Activated CD8-positive, alpha-beta memory T cell treated with anti-CD3 and anti-CD28 coated beads, Interleukin-2, amount 50 U/mL, for 24 hours (primary cell): ENCODE measurements at regions not wholly inside any gene's neighbourhood (a gene's known extent, or its start where the extent isn't known, plus 50 kb on each side); places are given as distances from the start of the nearest gene placed in this dataset.
"Not testable (repeated sequence)": the region's sequence is repeated elsewhere in the genome, so short reads cannot be mapped to it uniquely, and the experiment has no call there.

Experiments
- DNase-seq: peaks from one replicate; pipeline ENCODE4 v3.0.0-alpha.2; 2020; ENCODE audit errors: extremely low read depth

DNA sequence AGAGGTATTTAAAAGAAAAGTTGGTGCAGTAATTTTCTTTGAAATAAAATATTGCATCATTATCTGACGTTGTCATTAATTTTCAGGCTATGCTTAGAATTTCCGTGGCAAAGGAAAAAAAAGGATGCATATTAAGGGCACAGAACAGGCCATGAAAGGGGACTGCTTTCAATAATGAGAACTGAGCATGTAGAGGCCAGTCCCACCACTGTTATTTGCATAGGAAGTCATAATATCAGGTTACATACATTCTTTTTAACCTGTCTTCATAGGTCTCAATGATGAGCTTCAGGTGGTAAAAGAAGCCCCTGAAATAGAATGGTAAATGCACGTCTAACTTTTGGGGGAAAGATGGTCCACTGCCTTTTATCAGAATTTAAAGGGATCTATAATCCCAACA is 272.1 kb upstream of the ALCAM start:
- DNase-seq = no peak

DNA sequence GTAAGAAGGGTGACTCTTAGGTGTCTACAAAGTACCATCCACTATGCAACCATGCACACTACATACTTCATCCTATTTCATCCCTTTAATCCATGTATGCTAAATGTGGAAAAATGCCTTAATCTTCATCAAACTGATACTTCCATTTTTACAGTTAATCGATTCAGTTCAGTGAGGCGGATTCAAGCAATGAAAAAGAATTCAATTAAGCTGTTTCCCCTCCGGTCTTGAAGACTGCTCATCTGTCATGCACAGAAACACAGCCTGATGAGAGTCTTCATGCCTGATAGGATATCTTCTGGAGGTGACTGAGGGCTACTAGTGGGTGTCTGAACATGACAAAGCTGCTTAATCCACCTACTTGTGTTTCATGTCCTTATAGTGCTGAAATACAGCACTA is 270.6 kb upstream of the ALCAM start:
- DNase-seq = no peak

DNA sequence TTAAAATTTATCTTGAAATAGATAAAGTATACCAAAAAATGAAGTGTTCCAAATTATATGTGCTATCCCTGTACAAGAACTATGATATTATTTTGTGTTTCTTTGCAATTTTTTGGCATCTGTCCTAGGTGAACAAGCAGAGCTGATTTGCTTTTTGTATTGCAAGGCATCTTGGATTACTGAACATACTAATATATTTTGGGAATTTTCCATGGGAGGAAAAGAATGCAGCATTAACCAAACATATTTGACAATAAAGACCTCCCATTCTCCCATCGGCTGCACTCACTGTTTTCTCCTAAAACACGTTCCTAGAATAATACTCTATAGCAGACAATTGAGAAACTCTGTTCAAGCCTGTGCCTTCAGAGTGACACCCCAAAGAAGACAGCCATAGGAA is 265.1 kb upstream of the ALCAM start:
- no peak for DNase-seq

DNA sequence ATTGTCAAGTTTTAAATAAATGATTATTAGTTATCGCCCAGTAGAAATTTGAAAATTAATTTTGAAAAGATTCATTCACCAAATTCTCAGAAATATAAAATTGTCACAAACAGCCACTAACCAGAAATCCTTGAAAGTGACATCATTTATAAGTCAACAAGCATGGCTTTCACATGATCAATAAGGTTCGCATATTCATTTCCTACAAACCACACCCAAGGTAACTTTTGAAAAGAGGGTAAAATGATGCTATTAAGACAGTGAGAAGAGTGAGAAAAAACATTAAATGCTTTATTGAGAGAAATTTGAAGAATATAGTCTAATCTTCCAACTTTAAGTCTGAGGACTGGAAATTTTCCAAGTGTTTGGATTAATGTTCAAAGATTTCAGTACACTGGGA is 263.6 kb upstream of the ALCAM start:
- no peak for DNase-seq

DNA sequence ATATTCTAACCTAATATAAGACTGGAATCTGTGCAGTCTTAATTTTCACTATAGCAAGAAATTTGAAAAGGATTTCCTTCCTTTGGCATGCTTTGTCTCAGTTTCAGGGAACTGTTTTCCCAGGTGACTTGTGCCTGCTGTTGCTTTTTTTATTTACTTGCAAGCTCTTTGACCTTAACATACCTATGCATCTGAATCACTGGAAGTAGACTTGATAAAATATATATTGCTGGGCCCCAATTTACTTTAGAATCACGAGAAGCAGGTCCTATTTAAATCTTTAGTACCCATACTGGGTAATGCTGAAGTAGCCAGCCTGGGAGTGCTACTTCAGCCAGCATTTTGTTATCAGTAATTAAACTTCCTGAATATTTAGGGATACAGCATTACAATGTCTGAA is 257.9 kb upstream of the ALCAM start:
- no peak for DNase-seq

DNA sequence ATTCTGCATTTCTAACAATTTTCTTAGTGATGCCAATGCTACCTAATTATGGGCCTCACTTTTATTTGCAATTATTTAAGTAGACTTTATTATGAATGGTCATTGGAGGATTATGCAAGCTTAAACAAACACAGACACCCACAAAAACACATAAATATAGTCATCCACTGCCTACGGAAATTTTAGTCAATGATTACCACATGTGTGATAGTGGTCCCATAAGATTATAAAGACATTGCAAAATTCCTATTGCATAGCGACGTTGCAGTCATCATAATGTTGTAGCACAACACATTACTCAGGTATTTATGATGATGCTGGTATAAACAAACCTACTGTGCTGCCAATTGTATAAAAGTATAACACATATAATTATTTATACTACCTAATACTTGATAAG is 247.8 kb upstream of the ALCAM start:
- DNase-seq = no peak

DNA sequence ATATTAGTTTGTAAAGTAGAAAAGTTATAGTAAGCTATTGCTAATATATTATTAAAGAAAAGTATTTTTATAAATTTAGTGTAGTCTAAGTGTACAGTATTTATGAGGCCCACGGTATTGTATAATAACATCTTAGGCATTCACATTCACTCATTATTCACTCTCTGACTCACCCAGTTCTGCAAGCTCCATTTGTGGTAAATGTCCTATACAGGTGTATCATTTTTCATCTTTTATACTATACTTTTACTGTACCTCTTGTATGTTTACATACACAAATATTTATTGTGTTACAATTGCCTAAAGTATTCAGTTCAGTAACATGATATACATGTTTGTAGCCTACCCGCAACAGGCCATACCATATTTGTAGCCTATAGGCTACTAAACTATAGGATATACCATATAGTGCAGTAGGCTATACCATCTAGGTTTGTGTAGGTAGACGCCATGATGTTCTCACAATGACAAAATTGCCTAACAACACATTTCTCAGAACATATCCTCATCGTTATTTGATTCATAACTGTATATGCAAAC is 246.8 kb upstream of the ALCAM start:
- no peak for DNase-seq

DNA sequence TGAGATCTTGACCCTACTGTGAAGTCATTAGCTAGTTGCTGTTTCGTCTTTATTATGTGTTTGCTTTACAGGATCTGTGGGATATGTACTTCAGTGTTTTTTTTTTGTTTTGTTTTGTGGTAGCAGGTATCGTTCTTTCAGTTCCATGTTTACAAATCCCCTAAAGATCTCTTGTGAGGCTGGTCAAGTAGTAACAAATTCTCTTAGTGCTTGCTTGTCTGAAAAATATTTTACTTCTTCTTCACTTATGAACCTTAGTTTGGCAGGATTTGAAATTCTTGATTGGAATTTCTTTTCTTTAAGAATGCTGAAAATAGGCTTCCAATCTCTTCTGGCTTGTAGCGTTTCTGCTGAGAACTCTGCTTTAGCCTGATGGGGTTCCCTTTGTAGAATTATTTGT is 235.8 kb upstream of the ALCAM start:
- no peak for DNase-seq

DNA sequence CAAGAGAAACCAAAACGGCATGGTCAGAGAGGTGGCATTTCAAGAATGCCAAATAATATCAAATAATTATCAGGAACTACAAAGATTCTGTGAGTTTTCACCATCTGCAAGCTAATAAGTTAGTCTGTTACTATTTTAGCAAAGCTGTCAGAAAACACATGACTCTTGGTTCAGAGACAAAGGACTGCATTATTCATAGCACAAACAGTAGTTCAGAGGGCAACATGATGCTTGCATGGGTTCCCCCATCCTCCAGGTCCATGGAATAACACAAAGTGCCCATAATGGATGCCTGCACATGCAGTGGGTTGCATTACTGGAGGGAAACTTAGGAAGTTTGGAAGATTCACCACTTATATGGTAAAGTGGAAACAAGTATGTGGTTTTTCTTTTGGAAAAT is 228.8 kb upstream of the ALCAM start:
- DNase-seq = no peak

DNA sequence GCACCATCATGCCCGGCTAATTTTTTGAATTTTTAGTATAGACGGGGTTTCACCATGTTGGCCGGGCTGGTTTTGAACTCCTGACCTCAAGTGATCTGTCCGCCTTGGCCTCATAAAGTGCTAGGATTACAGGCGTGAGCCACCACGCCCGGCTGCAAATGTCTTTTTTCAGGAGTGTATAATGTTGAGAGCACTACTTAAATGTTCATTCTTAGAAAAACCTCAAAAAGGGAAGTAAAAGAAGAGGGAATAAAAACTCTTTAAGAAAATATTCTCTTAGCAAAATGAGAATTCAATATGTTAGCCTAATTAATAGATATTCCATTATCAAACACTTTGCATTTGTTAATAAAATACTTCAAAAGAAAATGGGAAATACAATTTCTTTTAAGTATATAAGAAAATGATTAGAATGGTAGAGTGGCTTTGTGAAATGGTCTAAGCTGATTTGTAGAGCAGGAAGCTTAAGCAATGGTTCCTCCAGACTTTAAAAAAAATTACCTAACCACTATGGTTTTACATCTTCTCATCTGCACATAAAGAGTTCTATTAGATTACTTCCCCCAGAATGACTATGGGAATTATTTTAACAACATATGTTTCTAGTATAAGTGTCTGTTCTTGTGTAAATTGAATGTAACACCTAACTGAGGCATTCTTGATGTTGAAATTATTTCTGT is 226.7 kb upstream of the ALCAM start:
- DNase-seq = no peak

DNA sequence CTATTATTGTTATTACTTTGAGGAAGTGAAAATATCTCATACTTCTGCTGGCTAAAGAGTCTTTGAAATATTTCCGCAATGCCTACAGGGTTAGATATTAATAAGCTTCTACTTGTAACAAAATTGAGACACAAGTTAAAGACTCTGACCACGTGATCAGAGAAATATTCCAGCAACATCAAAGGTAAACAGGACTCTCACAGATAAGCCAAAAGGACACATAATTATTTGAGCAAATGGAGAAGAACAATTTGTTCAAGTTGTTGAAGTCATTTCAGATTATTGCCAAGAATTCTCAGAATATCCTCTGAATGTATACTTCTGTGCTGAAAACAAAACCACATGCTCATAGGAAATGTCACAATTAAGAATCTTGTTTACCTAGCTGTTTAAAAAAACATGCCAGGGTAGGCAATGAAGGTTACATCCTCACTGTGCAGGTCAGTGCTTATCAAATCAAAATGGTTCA is 225.8 kb upstream of the ALCAM start:
- DNase-seq = no peak

DNA sequence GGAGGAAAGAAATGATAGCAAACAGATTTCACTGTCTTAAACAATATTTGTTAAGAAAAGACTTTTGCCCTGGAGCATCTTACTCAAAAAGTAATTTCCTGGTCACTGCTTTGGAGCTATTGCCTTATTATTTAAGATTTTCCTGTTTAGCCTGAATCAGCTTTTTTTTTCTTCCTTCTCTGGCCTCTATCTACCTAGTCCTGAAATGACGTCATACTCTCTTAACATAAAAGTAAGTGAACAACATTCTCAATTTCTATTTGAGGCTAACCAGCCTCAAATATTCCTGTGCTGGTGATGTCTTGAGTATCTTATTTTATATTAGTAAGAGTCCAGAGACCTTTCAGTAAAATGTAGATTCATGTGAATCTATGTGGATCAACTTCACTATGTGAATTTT is 221.9 kb upstream of the ALCAM start:
- no peak for DNase-seq

DNA sequence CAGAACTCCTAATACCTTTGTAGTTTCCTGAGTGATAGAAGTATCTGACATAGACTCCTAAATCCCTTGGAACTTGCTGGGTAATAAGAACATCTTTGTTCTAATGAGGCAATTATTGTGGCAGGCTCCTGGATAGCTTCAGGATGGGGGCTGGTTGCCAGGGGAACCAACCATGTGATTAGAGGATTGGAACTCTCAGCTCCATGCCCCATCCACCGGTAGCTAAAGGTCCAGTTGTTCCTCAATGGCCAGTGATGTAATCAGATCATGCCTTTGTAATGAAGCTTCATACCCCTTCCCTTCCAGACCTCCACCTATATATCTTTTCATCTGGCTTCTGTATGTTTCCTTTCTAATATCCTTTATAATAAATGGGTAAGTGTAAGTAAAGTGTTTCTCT is 221.2 kb upstream of the ALCAM start:
- no peak for DNase-seq

DNA sequence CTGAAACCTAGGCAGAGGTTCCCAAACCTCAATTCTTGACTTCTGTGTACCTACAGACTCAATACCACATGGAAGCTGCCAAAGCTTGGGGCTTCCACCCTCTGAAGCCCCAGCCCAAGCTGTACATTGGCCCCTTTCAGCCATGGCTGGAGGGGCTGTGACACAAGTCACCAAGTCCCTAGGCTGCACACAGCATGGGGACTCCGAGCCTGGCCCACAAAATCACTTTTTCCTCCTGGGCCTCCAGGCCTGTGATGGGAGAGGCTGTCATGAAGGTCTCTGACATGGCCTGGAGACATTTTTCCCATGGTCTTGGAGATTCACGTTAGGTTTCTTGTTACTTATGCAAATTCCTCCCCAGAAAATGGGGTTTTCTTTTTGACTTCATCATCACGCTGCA is 217.5 kb upstream of the ALCAM start:
- DNase-seq = not testable (repeated sequence)

DNA sequence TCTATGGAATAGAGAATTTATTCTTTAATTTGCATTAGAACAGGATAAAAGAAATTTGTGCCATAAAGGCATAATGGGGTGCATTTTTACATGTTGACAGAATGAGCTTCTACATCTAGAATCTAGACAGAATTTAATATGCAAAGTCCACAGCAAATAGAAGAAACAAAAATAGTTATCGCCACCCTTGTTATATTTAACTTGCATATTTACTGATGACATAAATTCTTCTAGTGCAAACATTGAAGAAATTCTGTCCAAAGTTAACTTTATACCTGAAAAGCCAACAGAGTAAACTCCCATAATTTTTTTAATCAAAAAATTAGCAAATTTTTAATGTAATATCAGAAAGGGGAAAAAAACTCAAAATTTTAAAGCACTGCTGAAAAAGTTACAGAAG is 213.7 kb upstream of the ALCAM start:
- DNase-seq = no peak

DNA sequence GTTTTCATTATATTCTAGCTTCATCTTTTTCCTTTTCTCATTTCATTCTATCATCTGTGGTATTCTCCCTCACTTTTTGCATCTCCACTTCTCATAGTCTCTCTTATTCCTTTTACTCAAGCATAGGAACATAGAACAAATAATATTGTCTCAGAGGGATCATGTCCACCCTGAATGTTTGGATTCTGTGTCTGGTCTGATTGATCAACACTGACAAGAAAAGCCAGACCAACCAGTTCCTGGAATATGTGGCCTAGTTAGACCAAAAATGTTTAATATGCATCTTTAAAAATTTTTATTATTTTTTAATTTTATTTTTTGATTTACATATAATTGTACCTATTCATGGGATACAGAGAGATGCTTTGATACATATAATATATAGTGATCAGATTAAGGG is 212.0 kb upstream of the ALCAM start:
- DNase-seq = no peak

DNA sequence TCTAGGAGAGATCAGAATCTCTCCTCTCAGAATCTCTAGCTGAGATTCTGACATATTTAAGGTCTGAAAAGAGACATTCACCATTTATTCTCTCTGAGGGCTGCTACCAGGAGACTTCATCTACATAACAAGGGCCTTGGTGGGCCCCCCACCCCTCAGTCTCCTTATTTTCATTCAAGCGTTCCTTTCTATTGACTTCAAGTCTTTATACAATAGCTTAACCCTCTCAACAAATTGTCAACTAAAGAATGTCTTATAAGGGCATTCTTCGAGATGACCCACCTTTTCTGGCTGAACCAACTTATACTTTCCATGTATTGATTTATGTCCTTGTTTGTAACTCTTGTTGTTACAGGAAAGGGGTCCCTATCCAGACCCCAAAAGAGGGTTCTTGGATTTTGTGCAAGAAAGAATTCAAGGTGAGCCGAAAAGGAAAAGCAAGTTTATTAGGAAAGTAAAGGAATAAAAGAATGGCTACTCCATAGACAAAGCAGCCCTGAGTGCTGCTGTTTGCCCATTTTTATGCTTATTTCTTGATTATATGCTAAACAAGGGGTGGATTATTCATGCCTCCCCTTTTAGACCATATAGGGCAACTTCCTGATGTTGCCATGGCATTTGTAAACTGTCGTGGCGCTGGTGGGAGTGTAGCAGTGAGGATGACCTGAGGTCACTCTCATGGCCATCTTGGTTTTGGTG is 209.5 kb upstream of the ALCAM start:
- no peak for DNase-seq

DNA sequence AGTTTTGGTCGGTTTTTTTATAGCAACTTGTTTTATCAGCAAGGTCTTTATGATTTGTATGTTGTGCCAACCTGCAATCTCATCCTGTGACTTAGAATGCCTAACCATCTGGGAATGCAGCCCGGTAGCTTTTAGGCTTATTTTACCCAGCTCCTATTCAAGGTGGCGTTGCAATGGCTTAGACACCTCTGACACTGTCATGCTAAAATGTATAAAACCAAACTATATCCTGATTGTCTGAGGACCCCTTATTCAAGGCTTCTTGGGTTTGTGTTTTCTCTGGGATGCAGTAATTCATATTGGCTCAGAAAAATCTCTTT is 209.0 kb upstream of the ALCAM start:
- no peak for DNase-seq

DNA sequence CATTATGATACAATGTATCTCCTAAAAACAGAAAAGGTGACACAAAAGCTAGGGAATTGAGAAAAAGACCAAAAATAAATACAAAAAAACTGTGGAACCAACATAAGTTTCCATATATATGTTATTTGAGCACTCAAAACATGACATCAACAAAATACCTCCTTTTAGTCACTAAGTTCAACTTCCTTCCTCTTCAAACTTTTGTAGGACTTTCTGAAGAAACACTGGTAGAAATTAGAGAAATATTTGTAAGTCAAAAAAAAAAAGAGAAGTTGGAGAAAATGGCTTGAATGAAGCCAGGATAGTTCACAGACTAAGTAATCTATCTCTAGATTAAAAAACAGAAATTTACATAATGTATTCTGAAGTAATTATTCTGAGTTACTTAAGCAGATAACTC is 208.4 kb upstream of the ALCAM start:
- no peak for DNase-seq

DNA sequence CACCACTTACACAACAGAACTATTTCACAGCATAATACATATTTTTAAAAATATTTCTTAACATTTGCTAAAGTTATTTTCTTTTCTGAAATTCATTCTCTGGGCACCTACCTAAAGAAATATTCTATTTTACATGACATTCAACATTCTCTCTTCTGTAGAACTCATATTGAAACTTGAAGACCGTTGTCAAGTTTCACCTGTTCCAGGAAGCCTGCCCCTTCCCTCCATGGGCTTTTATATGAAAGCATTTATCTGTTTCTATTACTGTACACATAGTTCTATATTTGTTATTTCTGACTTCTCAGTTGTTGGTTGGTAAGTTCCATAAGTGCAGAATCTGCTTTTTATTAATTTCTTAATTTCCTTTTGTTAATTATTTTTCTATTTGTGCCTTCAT is 204.3 kb upstream of the ALCAM start:
- DNase-seq = no peak

DNA sequence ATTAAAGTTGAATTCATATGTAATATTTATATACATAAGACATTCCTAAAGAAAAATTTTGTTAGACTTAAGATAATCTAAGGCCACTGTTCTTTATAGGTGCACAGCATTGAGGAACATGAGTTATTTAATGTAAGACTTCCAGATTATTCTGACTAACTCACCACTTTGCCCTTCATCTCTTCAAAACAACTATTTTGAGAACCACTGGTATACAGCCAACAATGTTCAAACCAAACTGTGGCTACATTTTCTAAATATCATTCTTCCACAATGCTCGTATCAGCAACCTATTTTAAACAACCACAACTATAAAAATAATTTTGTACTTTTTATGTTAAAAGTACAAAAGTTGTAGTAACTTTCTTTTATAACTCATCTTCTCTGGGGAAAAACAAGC is 199.8 kb upstream of the ALCAM start:
- no peak for DNase-seq

DNA sequence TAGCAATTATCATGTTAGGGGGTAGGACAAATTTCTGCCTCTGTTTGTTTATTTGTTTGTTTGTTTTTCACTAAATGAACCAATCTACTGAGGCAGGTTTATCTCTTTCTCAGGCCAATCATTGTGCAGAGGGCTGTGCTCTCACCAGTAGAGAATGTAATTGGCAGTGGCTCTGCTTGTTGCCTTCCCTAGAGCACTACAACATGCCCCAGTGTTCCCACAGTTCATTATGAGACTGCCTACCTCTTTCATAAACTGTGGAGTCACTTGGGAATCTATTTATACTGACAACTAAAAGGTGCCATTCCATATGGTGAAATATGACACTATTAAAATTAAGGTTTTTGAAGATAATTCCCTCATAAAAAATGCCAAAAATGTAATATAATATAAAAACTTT is 196.3 kb upstream of the ALCAM start:
- no peak for DNase-seq

DNA sequence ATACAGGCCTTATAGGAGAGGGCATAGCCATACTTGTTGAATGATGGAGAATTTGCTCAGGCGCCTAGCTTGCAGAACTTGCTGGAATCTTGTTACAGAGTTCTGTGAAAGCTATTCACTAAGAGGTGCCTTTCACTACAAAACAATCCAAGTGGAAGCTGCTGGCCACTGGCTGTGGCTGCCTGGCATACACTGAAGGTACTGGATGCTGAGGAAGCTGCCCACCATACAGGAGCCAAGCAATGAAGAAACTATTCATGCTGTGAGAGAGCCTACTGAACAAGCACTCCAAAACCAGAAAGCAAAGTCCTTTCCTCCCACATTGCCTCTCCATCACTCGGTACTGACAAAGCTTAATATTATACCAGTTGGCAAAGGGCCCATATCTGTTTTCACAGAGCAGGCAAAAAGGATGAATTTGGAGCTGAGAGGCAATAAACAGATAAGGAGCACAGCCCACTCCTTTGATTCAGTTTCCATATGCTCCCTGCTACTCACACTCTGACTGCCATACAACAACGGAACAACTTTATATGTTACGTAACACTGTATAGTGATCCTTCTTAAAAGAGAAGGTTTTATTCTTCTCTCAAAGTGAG is 192.6 kb upstream of the ALCAM start:
- DNase-seq = no peak
